NCI-H1092 (cell line): ENCODE measurements at regions not wholly inside any gene's neighbourhood (a gene's known extent, or its start where the extent isn't known, plus 50 kb on each side); places are given as distances from the start of the nearest gene placed in this dataset.

Experiments
- DNase-seq: peaks from one replicate; lab custom pipeline; 2025; lab: John Stamatoyannopoulos, UW

GRCh38 chr1:234936612-234937389 lies 191.8 kb downstream of the TOMM20 start:
- DNase-seq = no peak

GRCh38 chr1:234934611-234935033 lies 194.0 kb downstream of the TOMM20 start:
- DNase-seq = no peak

- DNase-seq = no peak
Measured at GRCh38 chr1:234933475-234933874, 195.2 kb downstream of the TOMM20 start.

- DNase-seq = no peak
Measured at GRCh38 chr1:234932511-234933430, 195.9 kb downstream of the TOMM20 start.

GRCh38 chr1:234932106-234932505 lies 196.5 kb downstream of the TOMM20 start:
- DNase-seq = no peak

- DNase-seq = no peak
Measured at GRCh38 chr1:234931404-234931973, 197.1 kb downstream of the TOMM20 start.

GRCh38 chr1:234929369-234929768 lies 199.3 kb downstream of the TOMM20 start:
- no peak for DNase-seq

- no peak for DNase-seq
Measured at GRCh38 chr1:234928642-234929041, 200.0 kb downstream of the TOMM20 start.

- no peak for DNase-seq
Measured at GRCh38 chr1:234927971-234928640, 200.5 kb downstream of the TOMM20 start.

- no peak for DNase-seq
Measured at GRCh38 chr1:234927312-234927970, 201.2 kb downstream of the TOMM20 start.

- DNase-seq = no peak
Measured at GRCh38 chr1:234926559-234927311, 201.9 kb downstream of the TOMM20 start.

GRCh38 chr1:234926264-234926558 lies 202.4 kb downstream of the TOMM20 start:
- no peak for DNase-seq

- DNase-seq = no peak
Measured at GRCh38 chr1:234925440-234926263, 203.0 kb downstream of the TOMM20 start.

GRCh38 chr1:234924450-234925355 lies 203.9 kb downstream of the TOMM20 start:
- no peak for DNase-seq

- no peak for DNase-seq
Measured at GRCh38 chr1:234923626-234924025, 205.0 kb downstream of the TOMM20 start.

- no peak for DNase-seq
Measured at GRCh38 chr1:234922987-234923386, 205.7 kb downstream of the TOMM20 start.

- DNase-seq = no peak
Measured at GRCh38 chr1:234921266-234922062, 207.2 kb downstream of the TOMM20 start.

- no peak for DNase-seq
Measured at GRCh38 chr1:234920843-234921140, 207.8 kb downstream of the TOMM20 start.
